Heart left ventricle (tissue), 16 donors: ENCODE measurements at regions not wholly inside any gene's neighbourhood (a gene's known extent, or its start where the extent isn't known, plus 50 kb on each side); places are given as distances from the start of the nearest gene placed in this dataset.

Source experiments
- ATAC-seq, 4 donors: fragments of 200-7000 bp; cut with Tn5 transposase; one replicate each; pipeline ENCODE4 v1.9.1; 2020 to 2022; ENCODE audit warnings: moderate library complexity in 4 of 4, mild to moderate bottlenecking in 3 of 4, moderate number of reproducible peaks in 1 of 4
- DNase-seq, 5 donors: peaks; one replicate each; pipeline ENCODE4 v3.0.0-alpha.2; 2020
- H3K27ac ChIP-seq, 12 donors: fragments of 200-600 bp; sonication (generic) in 4 of 12; one replicate each; pipeline versions ENCODE4 v1.5.0 to v1.8.0; 2016 to 2022; ENCODE audit warnings: mild to moderate bottlenecking in 2 of 12
- H3K27me3 ChIP-seq, 9 donors: fragments of 200-600 bp; sonication (generic) in 2 of 9; one replicate each; pipeline versions ENCODE4 v1.5.1 to v1.8.0; 2016 to 2022; ENCODE audit warnings: mild to moderate bottlenecking in 3 of 9
- H3K36me3 ChIP-seq, 9 donors: fragments of 200-600 bp; sonication (generic) in 2 of 9; one replicate each; pipeline versions ENCODE4 v1.5.0 to v1.8.0; 2018 to 2022; ENCODE audit warnings: mild to moderate bottlenecking in 2 of 9
- H3K4me1 ChIP-seq, 12 donors: fragments of 200-600 bp; sonication (generic) in 4 of 12; one replicate each; pipeline versions ENCODE4 v1.5.0 to v1.8.0; 2016 to 2022; ENCODE audit warnings: mild to moderate bottlenecking in 3 of 12
- H3K4me3 ChIP-seq, 12 donors: fragments of 200-600 bp; sonication (generic) in 4 of 12; one replicate each; pipeline versions ENCODE4 v1.5.0 to v1.8.0; 2017 to 2022; ENCODE audit warnings: mild to moderate bottlenecking in 9 of 12, moderate library complexity in 4 of 12
- H3K9me3 ChIP-seq, 12 donors: fragments of 200-600 bp; sonication (generic) in 4 of 12; one replicate each; pipeline versions ENCODE4 v1.5.0 to v1.8.0; 2016 to 2022; ENCODE audit warnings: mild to moderate bottlenecking in 1 of 12
- CTCF ChIP-seq, 12 donors: fragments of 200-600 bp; sonication (generic) in 4 of 12; IDR thresholded peaks; one replicate each; pipeline versions ENCODE4 v1.5.0 to v1.8.0; 2018 to 2022; ENCODE audit warnings: antibody characterized with exemption in 12 of 12, mild to moderate bottlenecking in 5 of 12
- POLR2A ChIP-seq, 2 donors: fragments of 450-650 bp; IDR thresholded peaks; one replicate each; pipeline ENCODE4 v1.6.1; 2017; ENCODE audit warnings: antibody characterized with exemption in 2 of 2, mild to moderate bottlenecking in 2 of 2, moderate library complexity in 2 of 2
- WGBS, 4 donors: extraction: QIAGEN DNeasy Blood & Tissue Kit in 2 of 4; methylation state at CpG; one replicate each; pipeline versions ENCODE4 v1.1.5 to v1.1.7; 2013 to 2018; 5-methylcytosine and 5-hydroxymethylcytosine counted together
- intact Hi-C, 10 donors: fragments of 100-400 bp; cut with DNase I; formaldehyde crosslinking; loops; one replicate each; pipeline versions ENCODE4 v1.11.1 to v1.14.2; 2022
- donor health status: ischemic (EF 13 %, LVEDD 7.1; RV severe dilation, severe dysfunction).
- donor health status: healthy with polysubstance abuse.
- donor health status: DM: no; HTN: yes; CAD: no.
- donor health status: DM: no; HTN: no; CAD: no.
- donor health status: ischemic (EF 25% LVEDD 6.9; RV normal size, moderate dysfunction).
- donor health status: ischemic (EF 25% LVEDD 5.7; RV mildly dilated, moderate dysfunction).
- donor health status: healthy.
- donor health status: DM: yes; HTN: yes; CAD: no.
- donor health status: ischemic (EF 35%, LVEDD 5.7; RV mildly dilated, moderate dysfunction).
- donor health status: nonischemic (EF 11% LVEDD 7.7; RV severe dilation, severe dysfunction).
- donor health status: DM: yes; HTN: yes; CAD: no.
- donor health status: PGD.
- donor health status: ischemic (EF 29% LVEDD 5.4; RV normal size, mild dysfunction).
- donor health status: nonischemic (EF 23%, LVEDD 6.1; RV moderate dilation, normal function).

GRCh38 chr9:78606001-78606379, 309.1 kb downstream of the PSAT1 start:
- intact Hi-C loops: no loop called here
- H3K27ac ChIP-seq: no peak overlapping the region
- no peaks in the 10 kb centered on the region for H3K4me1 ChIP-seq
- peaks cover 0 to 5% (median 0%) of the 10 kb centered on the region in 12 donors for H3K9me3 ChIP-seq
- ATAC-seq (no peak), DNase-seq (no peak)
- 52 to 63% (median 58%) methylated on average over 5 of the region's 5 CpGs for WGBS, 4 donors
- H3K27me3 ChIP-seq: peaks cover 0 to 20% (median 0%) of the 10 kb centered on the region in 9 donors
- no peak overlapping the region for H3K4me3 ChIP-seq
- no peak for TF ChIP-seq CTCF (IDR thresholded peaks at IDR 0.05)
- no peak for TF ChIP-seq POLR2A (IDR thresholded peaks at IDR 0.05)
- H3K36me3 ChIP-seq: no peaks in the 10 kb centered on the region

DNA sequence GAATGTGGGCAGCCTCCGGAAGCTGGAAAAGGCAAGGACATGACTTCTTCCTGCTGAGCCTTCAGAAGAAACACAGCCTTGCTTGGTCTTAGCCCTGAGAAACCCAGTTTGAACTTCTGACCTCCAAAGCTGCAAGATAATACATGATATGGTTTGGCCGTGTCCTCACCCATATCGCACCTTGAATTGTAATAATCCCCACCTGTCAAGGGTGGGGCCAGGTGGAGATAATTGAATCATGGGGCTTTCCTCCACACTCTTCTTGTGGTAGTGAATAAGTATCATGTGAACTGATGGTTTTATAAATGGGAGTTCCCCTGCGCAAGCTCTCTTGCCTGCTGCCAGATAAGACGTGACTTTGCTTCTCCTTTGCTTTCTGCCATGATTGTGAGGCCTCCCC, 310.9 kb downstream of the PSAT1 start:
- DNase-seq (no peak), ATAC-seq (no peak)
- intact Hi-C loops: no loop called here
- peaks cover 0 to 18% (median 0%) of the 10 kb centered on the region in 9 donors for H3K27me3 ChIP-seq
- H3K36me3 ChIP-seq: no peaks in the 10 kb centered on the region
- H3K27ac ChIP-seq: no peak overlapping the region
- no peak for TF ChIP-seq CTCF (IDR thresholded peaks at IDR 0.05)
- TF ChIP-seq POLR2A (IDR thresholded peaks at IDR 0.05): no peak
- H3K9me3 ChIP-seq: peaks cover 0 to 5% (median 0%) of the 10 kb centered on the region in 12 donors
- 76 to 91% (median 86%) methylated on average over 5 of the region's 5 CpGs for WGBS, 4 donors
- H3K4me3 ChIP-seq: no peak overlapping the region
- no peaks in the 10 kb centered on the region for H3K4me1 ChIP-seq

GRCh38 chr9:78609450-78609849, 312.5 kb downstream of the PSAT1 start:
- 72 to 77% (median 73%) methylated on average over 8 of the region's 8 CpGs for WGBS, 4 donors
- H3K4me3 ChIP-seq: no peak overlapping the region
- peaks cover 0 to 5% (median 0%) of the 10 kb centered on the region in 9 donors for H3K27me3 ChIP-seq
- no peak overlapping the region for H3K27ac ChIP-seq
- no peaks in the 10 kb centered on the region for H3K4me1 ChIP-seq
- H3K36me3 ChIP-seq: no peaks in the 10 kb centered on the region
- TF ChIP-seq POLR2A (IDR thresholded peaks at IDR 0.05) (no peak), CTCF (IDR thresholded peaks at IDR 0.05) (no peak)
- intact Hi-C loops: no loop called here
- ATAC-seq (no peak), DNase-seq (no peak)
- peaks cover 0 to 5% (median 0%) of the 10 kb centered on the region in 12 donors for H3K9me3 ChIP-seq

DNA sequence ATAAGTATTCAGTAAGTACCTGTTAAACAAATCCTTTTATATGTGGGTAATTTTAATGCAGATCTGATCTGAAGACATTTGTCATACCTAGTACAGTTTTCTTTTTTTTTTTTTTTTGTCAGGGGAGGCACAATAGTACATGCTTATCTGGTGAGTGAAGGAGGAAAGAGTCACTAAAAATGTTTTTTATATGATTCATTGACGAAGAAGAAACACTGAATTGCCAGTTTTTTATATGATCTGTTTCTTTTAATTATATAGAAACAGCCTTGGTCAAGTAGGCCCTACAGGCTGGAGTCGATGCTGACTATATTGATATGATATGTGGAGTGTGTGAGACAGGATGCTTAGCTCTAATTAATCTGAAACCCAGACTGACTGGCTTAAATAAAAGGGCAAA, 315.2 kb downstream of the PSAT1 start:
- intact Hi-C loops: no loop called here
- Histone ChIP-seq H3K27ac (no peak overlapping the region), H3K4me1 (no peaks in the 10 kb centered on the region), H3K27me3 (peaks cover 0 to 5% (median 0%) of the 10 kb centered on the region in 9 donors), H3K4me3 (no peak overlapping the region), H3K9me3 (peaks cover 0 to 5% (median 0%) of the 10 kb centered on the region in 12 donors), H3K36me3 (no peaks in the 10 kb centered on the region)
- no peak for TF ChIP-seq POLR2A (IDR thresholded peaks at IDR 0.05)
- no peak for TF ChIP-seq CTCF (IDR thresholded peaks at IDR 0.05)
- DNase-seq (no peak), ATAC-seq (no peak)
- WGBS, 4 donors: 44 to 72% (median 64%) methylated on average over 2 of the region's 2 CpGs
